ENCODE measurements at regions not wholly inside any gene's neighbourhood (a gene's known extent, or its start where the extent isn't known, plus 50 kb on each side); places are given as distances from the start of the nearest gene placed in this dataset.
A peak's percentile ranks its signal among the peaks of the same experiment; 100 is the strongest.

GRCh38 chr15:91703274-91703673 is 150.2 kb upstream of the SLCO3A1 start:
- FAIRE-seq (no peak), DNase-seq (ENCODE audit: insufficient read length, low spot score) (no peak)

DNA sequence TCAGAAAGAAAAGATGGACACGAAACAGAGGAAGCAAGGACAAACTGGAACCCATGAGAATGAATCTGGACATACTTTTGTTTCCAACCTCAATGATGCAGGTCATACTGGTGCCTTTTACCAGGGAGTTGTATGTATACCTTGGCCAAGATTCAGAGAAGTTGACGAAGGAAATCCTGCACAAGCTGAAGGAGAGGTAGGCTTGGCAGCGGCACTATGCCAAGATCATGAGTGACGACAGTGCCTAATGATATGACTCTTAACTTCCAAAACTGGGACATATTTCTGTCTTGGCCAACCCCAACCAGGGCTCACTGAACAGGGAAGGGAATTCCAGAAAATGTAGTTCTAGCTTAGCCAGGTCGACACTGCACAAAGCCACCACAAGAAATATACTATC is 149.2 kb upstream of the SLCO3A1 start:
- no peak for FAIRE-seq
- DNase-seq (ENCODE audit: insufficient read length, low spot score), result no peak

DNA sequence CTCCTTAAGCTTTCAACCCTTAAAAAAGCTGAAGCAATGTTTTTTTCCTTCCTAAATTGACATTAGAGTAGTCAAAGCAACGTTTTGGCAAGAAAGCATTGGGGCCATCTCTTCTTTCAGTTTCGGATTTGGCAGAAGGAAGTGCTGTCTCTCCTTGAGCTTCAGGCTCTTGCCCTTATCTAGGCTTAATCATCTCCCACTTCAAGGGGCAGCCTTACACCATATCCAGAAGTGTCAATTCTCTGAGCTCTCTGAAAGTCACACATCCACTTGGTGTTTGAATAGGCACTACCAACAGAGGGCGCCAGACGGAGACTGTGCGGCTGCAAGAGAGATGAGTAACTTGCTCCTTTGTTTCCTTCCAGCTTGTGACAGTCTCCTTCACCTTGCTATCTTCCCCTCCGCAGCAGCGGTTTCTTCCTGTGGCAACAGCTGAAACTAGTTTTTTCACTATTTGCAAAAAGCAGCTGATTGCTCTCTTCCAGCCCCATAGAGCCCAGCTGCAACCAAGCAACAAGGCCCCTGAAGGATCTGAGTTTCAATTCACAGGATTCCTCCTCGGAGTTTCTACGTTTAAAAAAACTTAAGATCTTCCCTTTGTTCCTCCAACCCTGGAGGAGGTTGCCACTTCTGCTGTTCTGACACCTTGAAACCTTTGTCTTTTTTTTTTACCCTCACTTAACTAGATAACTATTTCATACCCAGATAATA is 147.0 kb upstream of the SLCO3A1 start:
- peak; percentile 49 for DNase-seq (ENCODE audit: insufficient read length, low spot score)
- FAIRE-seq, result peak; percentile 77

- DNase-seq (ENCODE audit: insufficient read length, low spot score) (no peak), FAIRE-seq (no peak)
Measured at GRCh38 chr15:91710080-91710698, 143.3 kb upstream of the SLCO3A1 start.

DNA sequence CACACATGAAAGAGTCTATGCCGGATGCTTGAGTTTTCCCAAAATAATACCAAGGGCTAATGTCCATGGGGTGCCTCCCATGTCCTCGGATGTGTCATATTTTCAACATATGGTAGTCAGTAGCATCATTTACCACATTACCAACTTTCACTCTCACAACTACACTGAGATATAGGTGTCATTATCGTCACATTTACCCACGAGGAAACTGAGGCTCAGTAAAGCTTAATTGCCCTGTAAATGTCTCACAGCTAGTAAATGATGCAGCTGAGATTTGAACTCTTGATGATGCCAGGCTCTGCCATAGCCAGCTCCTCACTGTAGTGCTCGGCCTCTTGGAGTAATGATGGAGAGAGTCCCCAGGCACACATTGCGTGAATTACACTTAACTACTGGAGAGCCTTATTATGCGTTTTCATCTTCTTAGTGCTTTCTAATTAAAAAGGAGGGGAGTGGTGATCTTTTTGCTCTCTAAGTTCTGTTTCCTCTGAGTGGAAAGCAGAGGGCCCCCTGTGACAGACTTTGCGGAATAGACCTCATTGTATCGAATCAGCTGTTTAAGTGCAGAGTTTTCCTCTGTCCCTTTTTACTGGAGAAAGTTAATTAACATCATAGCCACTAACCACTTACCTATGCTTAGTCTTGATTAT is 142.0 kb upstream of the SLCO3A1 start:
- no peak for DNase-seq (ENCODE audit: insufficient read length, low spot score)
- FAIRE-seq, result no peak

DNA sequence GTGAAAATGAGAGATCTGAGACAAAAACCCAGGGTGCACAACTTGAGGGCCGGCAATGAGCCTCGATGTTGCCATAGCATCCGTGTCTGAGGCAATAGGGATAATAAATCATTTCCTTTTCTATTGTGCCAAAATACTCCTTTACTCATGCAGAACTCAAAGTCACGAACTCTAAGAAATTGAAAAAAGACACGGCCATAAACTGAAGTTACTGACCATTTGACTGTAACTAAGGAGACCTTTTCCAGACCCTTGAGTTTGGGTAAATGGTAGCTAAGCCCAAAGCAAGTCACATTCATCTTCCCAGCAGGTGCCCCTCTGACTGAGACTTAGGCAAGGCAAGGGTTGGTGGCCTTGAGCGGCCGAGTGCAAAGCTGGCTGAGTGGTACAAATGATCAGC is 141.2 kb upstream of the SLCO3A1 start:
- DNase-seq (ENCODE audit: insufficient read length, low spot score), result no peak
- no peak for FAIRE-seq

- FAIRE-seq (no peak), DNase-seq (ENCODE audit: insufficient read length, low spot score) (no peak)
Measured at GRCh38 chr15:91716536-91716935, 137.0 kb upstream of the SLCO3A1 start.

DNA sequence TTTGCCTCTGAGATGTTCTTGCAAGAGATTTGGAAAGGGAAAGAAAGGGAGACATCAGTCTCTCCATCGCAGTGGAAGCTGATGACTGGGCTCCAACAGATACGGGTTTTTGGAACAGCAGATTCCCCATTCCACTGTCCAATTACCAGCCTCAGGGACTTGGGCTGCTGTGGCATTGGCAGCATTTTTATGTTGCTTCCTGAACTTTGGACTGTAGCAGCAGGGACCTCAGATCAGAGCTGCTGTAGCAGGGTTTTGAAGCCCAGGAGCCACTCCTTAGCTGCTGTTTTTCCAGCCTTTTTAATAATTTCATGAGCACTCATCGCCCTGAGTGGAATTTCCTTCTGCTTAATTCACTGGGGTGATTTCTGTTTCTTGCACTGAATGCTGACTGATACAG is 135.7 kb upstream of the SLCO3A1 start:
- DNase-seq (ENCODE audit: insufficient read length, low spot score) (no peak), FAIRE-seq (no peak)

DNA sequence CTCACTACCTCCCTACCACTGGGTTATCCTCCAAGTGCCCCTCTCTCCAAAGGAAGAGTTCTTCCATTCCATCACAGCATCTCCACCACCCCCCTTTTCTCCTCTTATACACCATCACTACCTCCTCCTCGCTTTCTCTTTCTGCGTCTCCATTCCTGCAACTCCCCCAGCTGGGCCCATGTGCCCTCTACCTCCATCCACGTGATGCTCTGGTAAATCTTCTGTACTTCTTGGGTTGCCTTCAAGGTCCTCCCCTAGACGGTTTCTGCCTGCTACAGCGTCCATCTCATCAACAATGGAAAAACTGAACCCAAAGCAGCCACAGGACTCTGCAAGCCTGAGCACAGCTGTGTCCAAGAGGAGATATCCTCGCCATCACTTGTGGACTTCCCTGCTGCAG is 129.5 kb upstream of the SLCO3A1 start:
- FAIRE-seq (no peak), DNase-seq (ENCODE audit: insufficient read length, low spot score) (no peak)

- no peak for DNase-seq (ENCODE audit: insufficient read length, low spot score)
- FAIRE-seq, result no peak
Measured at GRCh38 chr15:91733661-91734060, 119.8 kb upstream of the SLCO3A1 start.

GRCh38 chr15:91737151-91737818 is 116.2 kb upstream of the SLCO3A1 start:
- FAIRE-seq (no peak), DNase-seq (ENCODE audit: insufficient read length, low spot score) (no peak)

DNA sequence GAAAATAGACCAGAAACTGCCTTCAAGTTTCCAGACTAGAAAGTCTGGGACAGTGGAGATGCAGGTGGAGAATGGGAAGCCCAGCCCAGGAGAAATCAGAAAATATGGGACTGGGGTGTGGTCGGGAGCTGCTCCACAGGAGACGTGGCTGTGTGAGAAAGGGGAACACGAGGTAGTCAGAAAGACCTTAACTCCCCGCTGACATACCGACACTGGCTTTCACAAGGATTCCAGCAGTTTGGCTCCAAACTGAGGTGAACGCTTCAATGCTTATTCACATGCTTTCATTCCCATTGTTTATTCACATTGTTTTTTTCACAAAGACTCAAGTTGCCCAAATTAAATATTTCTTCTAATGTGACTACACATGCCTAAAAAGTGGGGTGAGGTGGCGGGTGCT is 111.5 kb upstream of the SLCO3A1 start:
- no peak for DNase-seq (ENCODE audit: insufficient read length, low spot score)
- no peak for FAIRE-seq

- DNase-seq (ENCODE audit: insufficient read length, low spot score) (no peak), FAIRE-seq (no peak)
Measured at GRCh38 chr15:91751611-91752010, 101.9 kb upstream of the SLCO3A1 start.

- no peak for DNase-seq (ENCODE audit: insufficient read length, low spot score)
Measured at GRCh38 chr15:91752081-91752785, 101.3 kb upstream of the SLCO3A1 start.

GRCh38 chr15:91759560-91759959 is 93.9 kb upstream of the SLCO3A1 start:
- FAIRE-seq (no peak), DNase-seq (ENCODE audit: insufficient read length, low spot score) (no peak)

More at GRCh38 chr15:91752081-91752785, 101.3 kb upstream of the SLCO3A1 start:
- FAIRE-seq, result no peak

- FAIRE-seq (no peak), DNase-seq (ENCODE audit: insufficient read length, low spot score) (no peak)
Measured at GRCh38 chr15:91765660-91766059, 87.8 kb upstream of the SLCO3A1 start.

GRCh38 chr15:91769476-91769875 is 84.0 kb upstream of the SLCO3A1 start:
- DNase-seq (ENCODE audit: insufficient read length, low spot score) (no peak), FAIRE-seq (no peak)

DNA sequence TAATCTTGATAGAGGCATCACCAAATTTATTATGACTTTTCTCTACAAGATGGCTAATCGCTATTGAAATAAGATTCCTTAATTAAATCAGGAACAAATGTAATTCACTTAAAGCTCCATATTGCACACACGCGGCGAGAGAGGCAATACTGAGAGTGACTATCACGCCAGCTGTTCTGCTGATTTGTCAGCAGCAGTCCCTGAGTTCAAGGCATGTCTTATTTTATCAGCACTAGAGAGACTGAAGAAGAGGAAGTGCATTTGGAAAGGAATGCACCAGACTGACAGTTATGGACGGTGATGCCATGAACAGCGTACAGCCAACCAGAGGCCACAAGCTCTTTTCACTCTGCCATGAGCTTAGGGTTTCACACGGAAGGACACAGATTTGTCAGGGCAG is 83.6 kb upstream of the SLCO3A1 start:
- no peak for DNase-seq (ENCODE audit: insufficient read length, low spot score)
- no peak for FAIRE-seq

DNA sequence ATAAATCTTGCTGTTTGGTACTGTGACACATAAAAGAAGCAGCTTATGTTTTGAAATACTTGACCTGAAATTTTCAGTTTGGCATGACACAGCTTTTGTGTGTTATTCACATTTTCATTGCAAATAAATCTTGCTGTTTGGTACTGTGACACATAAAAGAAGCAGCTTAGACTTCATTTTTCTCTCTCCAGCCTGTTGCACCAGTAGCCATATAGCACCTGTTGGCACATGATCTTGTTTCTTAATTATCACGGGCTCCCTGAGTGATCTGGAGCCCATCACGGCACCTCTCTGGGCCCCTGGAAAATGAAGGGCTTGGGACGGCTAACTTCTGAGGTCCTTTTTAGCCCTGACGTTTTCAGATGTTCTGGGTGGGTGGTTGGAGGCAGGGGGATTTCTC is 77.4 kb upstream of the SLCO3A1 start:
- FAIRE-seq (no peak), DNase-seq (ENCODE audit: insufficient read length, low spot score) (no peak)

GRCh38 chr15:91779960-91780359 is 73.5 kb upstream of the SLCO3A1 start:
- no peak for FAIRE-seq
- DNase-seq (ENCODE audit: insufficient read length, low spot score), result no peak

GRCh38 chr15:91780387-91780786 is 73.1 kb upstream of the SLCO3A1 start:
- DNase-seq (ENCODE audit: insufficient read length, low spot score), result no peak

More at GRCh38 chr15:91780387-91780786, 73.1 kb upstream of the SLCO3A1 start:
- FAIRE-seq, result no peak
